HG02678 (cell line): ENCODE measurements at regions not wholly inside any gene's neighbourhood (a gene's known extent, or its start where the extent isn't known, plus 50 kb on each side); places are given as distances from the start of the nearest gene placed in this dataset.

ENCODE experiments used
- ATAC-seq: cut with Tn5 transposase; IDR thresholded peaks from one replicate; pipeline ENCODE4 v1.9.1; 2021; ENCODE audit warnings: mild to moderate bottlenecking, moderate library complexity; ENCODE audit not compliant: unreplicated experiment

DNA sequence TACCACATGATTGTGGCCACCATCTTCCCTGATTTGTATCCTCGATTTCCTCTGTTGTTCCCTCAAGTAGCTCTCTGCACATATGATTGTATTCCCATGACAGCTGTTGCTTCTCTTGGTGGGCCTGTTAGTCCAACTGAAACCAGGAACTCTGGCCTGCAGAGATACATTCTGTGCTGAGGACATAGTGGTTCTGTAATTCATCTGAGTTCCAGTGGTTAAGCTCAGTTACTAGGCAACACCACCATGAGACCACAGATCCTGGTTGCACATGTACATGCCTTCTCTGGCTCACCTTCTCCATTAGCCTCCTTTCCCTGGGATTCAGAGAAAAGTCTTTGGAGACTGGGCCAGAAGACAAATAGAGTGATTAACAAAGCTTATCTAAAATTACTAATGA lies 172.1 kb upstream of the SLC7A11 start:
- ATAC-seq = no peak

DNA sequence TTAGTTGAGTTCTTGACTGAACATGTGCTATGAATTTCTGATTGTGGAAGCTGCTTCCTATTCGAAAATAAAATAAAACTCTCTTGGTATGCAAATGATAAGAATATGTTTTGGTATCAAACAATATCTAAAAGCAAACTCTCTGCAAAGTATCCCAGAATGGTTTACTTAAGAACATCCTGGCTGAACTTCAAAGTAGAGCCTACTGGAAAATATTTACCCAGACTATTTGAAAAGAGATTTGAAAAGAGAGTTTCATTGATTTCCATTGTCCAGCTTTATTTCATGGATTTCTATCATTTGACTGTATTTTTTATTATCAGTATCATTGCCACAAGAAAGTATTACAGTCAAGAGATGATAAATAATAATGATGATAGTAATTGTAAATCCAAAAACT lies 171.1 kb upstream of the SLC7A11 start:
- ATAC-seq = no peak

DNA sequence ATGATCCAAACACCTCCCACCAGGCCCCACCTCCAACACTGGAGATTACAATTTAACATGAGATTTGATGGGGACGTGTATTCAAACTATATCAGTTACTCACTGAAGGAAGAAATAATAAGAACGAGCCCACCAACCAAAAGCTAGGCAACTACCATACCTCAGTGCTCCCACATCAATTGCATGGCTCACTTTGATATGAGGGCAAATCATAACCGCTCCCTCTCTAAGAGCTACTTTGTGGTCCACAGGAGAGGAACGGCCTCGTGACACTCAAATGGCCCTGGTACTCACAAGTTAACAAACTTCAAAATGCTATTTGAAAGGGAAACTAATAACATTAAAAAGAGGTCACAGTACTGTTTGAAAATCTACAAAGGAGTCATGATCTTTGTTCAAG lies 170.7 kb upstream of the SLC7A11 start:
- no peak for ATAC-seq

DNA sequence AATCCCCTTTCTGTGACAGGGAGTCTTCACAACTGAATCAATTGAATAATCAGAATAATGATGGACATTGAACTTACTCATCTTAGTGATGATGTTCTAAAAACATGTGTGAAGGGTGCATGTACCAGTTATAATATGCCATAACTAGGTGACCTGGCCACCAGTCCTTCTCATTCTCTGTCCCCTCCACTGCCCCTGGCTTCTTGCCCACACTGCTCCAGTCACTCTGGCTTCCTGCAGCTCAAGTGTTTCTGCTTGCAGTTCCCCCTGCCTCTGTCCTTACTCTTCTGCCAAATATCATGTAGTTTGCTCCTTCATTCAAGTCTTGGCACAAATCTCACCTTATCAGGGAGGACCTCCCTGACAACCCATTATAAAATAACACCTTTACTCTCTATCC lies 168.1 kb upstream of the SLC7A11 start:
- ATAC-seq = no peak

DNA sequence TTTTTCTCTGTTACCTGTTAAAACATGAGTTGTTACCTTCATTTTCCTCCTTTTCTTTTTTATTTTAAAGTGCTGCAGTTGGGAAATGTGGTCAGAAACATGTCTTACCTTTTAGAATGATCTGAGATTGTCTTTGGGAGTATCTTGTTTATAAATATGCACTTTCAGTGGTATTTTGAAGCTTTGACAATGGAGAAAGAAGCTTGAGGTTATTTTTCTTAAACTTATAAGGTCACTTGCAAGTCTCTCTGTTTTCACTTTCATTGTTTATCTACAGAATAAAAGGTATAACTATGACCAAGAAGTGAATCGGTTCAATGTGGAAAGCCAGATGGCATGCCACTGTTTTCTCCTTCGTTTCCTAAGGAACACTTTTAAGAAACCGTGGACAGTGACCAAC lies 167.5 kb upstream of the SLC7A11 start:
- ATAC-seq = no peak

DNA sequence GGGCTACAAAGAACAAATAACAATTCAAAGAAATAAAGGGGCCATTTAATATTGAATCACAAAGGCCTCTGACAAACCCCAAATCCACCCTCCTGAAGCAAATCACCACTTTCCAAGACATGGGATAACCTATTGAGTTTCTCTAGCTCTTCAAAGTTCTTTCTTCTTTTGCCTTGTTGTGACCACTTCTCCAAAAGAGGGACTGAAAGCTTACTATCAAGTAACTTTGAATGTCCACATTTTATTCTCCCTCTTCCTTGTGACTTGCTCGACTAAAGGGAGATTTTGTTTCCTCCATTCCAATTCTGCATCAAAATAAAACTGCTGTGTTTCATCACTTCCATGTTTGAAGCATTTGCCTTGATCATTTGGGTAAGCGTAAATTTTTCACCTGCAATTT lies 166.6 kb upstream of the SLC7A11 start:
- no peak for ATAC-seq

DNA sequence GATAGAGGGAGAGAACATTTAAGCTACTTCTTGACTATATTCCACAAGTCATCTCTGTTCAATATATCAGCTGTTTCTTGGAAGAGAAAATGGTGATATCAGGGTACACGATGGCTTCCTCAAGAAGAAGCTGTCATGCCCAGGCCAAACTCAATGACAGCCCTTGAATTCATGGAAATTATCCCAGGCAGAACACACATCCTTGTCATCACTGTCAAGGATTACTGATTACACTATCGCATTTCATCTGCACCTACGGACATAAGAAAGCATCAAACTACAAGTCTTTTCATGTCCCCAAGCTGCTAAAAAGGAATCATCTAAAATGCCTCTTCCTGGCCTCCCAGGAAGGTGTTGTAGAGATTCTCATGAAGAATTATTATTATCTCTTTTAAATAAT lies 165.2 kb upstream of the SLC7A11 start:
- no peak for ATAC-seq

DNA sequence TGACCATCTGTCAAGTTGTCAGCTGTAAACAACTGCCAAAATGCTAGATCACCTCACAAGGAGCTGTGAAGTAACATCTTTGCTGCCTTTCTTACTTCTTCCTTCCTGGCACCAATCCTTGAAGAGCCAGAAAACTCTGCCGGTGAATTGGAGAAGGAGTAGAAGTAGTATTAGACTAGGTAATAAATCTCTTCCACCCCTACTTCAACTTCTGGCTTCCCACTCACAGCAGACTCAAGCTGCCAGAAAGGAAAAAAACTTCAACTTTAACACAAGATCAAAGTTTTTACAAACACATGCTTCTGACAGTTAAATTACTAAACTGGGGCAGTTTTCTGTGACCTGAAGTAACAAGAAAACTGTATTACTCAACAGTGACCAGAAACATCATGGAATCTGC lies 164.7 kb upstream of the SLC7A11 start:
- no peak for ATAC-seq

DNA sequence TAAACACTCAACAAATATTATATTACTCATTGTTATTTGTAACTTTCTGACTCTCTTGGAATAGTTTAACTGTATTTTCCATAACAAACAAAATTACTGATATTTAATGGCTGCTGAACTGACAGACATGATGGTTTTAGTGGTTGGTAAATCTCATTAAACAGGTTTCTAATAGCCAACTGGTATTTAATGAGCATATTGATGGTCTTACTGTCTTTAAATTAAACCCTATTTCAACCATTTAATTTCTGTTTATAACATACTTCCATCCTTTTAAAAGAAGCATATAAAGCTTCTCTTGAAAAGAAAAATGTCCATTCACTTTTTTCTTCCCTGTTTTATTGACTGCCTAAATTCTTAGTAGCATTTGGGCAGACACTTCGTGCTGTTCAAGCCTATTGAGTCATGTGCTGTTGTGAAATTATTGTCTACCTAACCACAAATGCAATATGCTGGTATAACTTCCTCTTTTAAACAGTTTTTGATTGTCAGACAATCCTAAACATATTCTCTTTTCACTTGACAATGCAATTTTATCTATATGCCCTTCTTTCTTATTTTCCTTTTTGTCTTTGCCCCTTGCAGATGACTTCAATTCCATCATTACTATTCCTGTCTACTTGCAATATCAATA lies 163.9 kb upstream of the SLC7A11 start:
- ATAC-seq = peak; percentile 71

DNA sequence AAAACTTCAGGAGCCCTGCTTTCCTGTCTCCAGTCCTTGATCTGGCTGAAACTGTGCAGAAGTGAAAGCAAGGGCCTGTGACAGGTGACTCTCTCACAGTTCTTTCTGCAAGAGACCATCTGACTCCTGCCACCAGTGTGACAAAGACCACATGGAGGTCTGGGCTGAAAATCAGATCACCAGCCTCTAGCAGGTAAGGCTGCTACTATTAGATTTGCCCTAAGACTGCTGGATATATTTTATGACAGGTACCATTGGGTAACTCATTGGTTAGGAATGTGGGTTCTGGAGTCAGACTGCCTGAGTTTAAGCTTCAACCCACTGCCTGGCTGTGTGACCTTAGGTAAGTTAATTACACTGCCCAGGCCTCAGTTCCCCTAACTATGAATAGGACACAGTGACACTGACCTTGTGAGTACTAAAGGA lies 163.3 kb upstream of the SLC7A11 start:
- ATAC-seq = peak; percentile 84

DNA sequence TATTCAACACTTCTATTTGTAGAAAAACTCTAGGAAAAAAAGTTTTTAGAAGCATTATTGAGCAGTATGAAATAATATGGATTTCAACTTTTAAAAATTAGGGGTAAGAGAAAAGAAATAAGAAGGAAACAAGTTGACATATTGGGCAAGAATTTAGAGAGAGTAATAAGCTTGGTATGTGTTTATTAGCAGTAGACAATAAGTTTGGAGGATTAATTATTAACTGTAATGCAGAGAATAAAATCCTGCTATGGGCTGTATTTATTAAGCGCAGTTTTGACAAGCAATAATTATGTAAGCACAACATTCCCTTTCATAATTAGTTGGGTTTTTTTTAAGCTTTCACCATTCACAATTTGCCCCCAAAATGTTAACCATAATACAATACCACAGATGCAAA lies 162.7 kb upstream of the SLC7A11 start:
- no peak for ATAC-seq

DNA sequence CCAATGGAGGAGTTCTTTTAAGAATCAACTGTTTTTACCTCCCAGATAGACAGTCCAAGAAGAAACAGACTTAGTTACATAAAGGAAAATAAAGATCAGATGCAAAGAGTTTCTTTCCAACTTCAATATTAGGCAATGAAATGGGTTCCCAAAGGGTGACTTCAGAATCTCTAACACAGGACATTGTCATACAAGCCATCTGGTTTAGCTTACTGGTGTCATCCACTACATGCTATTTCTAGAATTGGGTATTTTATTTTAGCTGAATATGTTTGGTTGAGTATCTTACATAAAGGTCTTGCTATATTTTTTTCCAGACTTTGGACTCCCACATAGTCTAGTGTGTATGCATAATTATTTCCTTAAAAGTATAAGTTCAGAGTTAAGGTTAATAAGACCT lies 162.1 kb upstream of the SLC7A11 start:
- no peak for ATAC-seq

DNA sequence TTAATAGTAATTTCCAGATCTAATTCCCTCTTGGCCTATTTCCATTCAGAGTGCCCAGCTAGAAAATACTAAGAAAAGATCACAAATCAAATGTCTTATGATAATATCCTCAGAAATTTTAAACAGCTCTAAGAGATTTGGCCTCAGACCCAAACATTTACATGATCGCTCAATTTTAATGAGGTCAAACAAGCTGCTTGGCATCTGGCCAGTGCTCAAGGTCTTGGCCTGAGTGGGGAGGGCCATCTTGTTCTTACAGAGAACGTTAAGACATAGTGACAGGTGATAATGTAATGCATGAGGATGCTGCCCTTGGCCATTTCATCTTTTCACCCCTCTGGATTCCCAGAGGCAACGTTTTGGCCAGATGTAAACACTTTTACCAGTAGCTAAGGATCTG lies 159.2 kb upstream of the SLC7A11 start:
- no peak for ATAC-seq

DNA sequence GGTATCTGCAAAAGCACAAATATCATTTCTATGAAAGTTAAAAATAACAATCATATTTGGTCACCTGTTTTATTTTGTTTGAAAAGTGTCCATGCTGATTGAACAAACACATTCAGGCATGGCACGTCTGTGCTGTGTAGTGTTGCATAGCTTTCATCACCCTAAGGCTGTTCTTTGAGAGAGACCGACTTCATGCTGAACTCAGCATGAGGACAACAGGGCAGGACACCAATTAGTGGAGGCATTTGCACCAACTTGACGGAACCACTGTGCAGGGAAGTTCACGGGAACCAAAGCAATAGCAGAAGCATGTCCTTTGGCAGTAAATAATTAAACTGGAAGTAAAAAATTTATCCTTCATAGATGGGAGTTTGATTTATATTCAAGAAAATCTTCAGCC lies 158.4 kb upstream of the SLC7A11 start:
- no peak for ATAC-seq

DNA sequence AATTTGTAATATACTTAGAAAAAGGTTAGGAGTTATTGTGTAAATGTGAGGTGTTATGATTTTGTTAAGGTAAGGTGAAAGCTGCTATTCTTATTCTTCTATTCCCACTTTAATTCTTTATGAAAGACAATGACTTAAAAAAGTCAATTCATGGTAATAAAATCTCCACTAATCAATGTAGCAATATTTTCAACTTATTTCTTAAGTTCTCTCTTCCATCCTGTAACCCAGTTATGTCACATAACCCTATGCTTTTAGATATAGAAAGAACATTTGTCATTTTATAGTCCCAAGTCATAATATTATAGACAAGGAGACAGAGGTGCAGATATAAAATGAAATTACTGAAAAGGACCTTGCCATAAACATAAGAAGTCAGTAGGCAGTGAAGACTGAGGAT lies 157.9 kb upstream of the SLC7A11 start:
- ATAC-seq = no peak

DNA sequence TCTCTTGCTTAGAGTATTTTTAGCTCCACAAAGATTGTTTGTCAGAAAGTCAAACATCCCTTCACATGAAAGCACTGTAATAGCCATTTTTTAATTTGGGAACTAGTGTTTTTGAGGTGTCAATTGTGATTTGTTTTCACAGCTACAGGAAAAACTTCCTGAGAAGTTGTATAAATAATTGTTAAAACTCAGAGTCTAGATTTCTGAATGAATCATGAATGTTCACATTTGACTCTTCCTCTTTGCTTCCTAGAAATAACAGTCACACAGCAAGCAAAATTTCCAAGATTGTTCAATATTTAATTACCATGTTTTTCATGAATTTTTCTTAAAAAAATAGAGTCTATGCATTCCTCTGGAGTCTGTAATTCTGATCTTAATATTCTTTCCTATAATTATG lies 156.9 kb upstream of the SLC7A11 start:
- ATAC-seq = no peak

DNA sequence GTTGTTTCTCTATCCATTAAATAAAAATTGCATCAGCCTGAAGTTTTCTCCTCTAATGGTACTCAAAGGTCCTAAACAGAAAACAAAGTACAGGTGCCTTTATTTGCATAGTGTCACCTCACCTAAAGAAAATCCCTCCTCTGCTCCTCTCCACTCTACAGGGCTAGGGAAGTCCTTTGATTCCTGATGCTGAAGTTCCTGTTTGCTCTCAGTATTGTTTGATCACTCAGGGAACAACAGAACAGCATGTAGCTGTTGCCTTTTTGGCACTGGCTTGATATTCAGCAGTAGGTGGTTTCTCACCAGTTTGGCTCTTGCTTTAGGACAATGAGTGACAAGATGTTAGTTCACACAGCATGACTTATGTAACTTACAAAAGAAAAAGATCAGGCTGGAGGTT lies 156.2 kb upstream of the SLC7A11 start:
- no peak for ATAC-seq

DNA sequence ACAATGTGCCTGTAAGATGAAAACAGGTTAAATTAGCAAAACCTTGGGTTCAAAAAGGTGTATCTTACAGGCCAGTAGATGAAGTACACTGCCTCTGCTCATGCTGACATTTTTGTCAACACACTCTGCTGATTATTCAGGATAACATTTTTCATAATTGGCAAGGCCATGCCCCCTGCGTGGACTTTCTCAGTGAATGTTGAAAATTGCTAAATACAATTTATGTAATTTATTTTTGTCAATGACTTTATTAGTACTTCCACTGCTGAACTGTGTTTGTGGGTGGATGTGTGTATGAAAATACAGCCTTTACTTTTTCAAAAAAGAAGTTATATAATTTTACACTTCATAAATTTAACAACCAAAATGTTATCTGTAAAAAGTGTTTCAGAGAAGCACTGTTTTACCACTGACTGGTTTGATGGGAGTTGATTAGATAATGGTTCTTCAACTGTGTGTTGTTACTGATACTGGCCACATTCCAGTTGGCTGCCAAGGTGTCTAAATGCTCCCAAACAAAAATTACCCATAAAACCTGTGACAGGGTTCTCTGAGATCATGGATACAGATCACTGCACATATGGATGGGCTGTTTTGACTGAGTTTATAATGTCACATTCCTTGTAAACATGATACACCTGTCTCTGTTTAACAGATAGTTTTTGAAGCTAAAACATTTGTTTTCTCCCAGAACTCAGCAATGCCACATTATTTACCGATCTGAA lies 151.9 kb upstream of the SLC7A11 start:
- ATAC-seq = no peak

DNA sequence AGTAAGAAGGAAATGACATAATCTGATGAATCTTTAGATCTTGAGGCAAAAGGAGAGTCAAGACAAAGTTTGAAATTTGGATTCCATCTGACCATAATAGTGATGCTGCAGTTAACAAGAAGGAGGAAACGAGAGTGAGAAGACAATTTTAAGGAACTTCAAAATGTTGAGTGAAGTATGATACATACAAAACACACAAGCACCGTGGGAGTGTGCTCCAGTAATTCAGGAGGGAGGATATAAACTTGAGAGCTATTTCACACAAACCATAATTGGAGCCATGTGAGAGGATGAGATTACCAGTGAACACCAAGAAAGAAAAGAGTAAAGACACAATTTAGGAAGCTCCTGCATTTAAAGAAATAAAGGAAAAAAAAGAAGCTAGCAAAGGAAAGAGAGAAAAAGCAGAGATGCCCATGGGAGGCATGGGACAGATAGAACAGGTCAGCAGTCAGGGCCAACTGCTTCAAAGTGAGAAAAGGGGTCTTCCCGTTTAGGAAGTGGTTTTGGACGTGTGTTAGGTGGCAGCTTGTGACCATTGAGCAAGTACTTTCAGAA lies 150.7 kb upstream of the SLC7A11 start:
- no peak for ATAC-seq

DNA sequence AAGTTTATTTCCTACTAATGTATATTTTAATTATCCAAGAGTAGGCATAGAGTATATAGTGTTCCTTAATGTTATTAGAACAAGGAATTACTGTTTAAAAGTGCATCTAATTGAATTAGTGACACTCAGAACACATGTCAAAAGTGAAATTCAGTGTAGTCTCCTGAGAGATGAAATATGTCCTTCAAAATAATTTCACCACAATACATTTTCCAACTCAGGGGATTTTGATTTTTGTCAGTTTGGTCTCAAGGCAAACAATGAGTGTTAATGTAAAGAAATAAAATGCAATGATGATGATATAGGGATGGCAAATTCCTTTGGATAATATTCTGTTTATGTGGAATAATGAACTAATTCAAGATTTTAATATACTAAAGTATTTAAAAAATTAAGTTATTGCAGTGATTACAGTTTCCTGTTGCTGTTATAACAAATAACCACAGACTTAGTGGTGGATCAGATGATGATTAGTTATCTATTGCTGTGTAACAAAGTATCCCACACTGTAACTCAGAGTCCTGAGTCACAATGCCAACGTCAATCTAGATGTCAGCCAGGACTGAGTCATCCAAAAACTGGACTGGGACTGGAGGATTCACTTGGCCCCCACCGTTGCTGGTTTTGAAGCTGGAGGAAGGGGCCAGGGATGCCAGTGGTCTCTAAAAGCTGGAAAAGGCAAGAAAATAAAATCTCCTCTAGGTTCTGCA lies 148.0 kb upstream of the SLC7A11 start:
- no peak for ATAC-seq

DNA sequence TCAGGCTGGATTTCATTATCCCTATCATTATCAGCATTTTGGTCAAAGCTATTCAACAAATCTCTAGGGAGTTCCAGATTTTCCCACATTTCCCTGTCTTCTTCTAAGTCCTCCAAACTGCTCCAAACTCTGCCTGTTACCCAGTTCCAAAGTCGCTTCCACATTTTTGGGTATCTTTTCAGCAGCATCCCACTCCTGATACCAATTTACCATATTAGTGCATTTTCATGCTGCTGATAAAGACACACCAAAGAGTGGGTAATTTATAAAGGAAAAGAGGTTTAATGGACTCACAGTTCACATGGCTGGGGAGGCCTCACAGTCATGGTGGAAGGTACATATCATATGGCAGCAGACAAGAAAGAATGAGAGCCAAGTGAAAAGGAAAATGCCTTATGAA lies 132.8 kb upstream of the SLC7A11 start:
- ATAC-seq = no peak

DNA sequence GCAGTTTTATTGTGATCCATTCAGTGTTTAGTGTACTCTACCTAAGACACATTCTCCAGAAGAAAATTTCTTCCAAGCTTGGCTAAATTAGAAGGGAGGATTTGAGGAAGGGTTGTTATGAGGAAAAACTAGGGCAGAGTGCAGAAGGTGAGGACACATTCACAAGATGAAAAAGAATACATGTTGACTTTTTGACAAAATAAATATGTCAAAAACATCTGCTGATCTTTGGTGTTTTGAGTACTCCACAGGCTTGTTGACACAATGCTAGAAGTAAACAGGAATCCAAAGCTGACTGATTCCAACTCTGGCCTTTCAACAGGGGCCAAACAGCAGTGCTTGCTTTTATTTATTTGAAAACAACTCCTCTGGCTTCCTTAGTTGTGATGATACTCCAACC lies 125.8 kb upstream of the SLC7A11 start:
- no peak for ATAC-seq
